HUDEP-2 (cell line): ENCODE measurements at regions not wholly inside any gene's neighbourhood (a gene's known extent, or its start where the extent isn't known, plus 50 kb on each side); places are given as distances from the start of the nearest gene placed in this dataset.

Experiments
- DNase-seq, 76 experiments: peaks; one replicate each; lab custom pipeline; 2025; ENCODE audit not compliant: unreplicated experiment in 76 of 76; lab: John Stamatoyannopoulos, UW

- DNase-seq: no peak
Measured at GRCh38 chr6:134516582-134516981, 198.7 kb upstream of the SGK1 start.

- DNase-seq: no peak
Measured at GRCh38 chr6:134515986-134516385, 198.1 kb upstream of the SGK1 start.

- no peak for DNase-seq
Measured at GRCh38 chr6:134512981-134513391, 195.1 kb upstream of the SGK1 start.

- no peak for DNase-seq
Measured at GRCh38 chr6:134511984-134512683, 194.2 kb upstream of the SGK1 start.

- no peak for DNase-seq
Measured at GRCh38 chr6:134510920-134511319, 193.0 kb upstream of the SGK1 start.

- DNase-seq: no peak
Measured at GRCh38 chr6:134510142-134510541, 192.2 kb upstream of the SGK1 start.

- no peak for DNase-seq
Measured at GRCh38 chr6:134508862-134509498, 191.1 kb upstream of the SGK1 start.

- no peak for DNase-seq
Measured at GRCh38 chr6:134506162-134506561, 188.2 kb upstream of the SGK1 start.

GRCh38 chr6:134503585-134504281 lies 185.8 kb upstream of the SGK1 start:
- DNase-seq: peak in 1 of 76 experiments; percentile 3

GRCh38 chr6:134502614-134503549 lies 185.0 kb upstream of the SGK1 start:
- DNase-seq: no peak

- DNase-seq: no peak
Measured at GRCh38 chr6:134495890-134496248, 178.0 kb upstream of the SGK1 start.

- no peak for DNase-seq
Measured at GRCh38 chr6:134495203-134495889, 177.4 kb upstream of the SGK1 start.

- DNase-seq: no peak
Measured at GRCh38 chr6:134493789-134494188, 175.9 kb upstream of the SGK1 start.

- no peak for DNase-seq
Measured at GRCh38 chr6:134491477-134491876, 173.6 kb upstream of the SGK1 start.

GRCh38 chr6:134482593-134483270 lies 164.8 kb upstream of the SGK1 start:
- no peak for DNase-seq

GRCh38 chr6:134481966-134482365 lies 164.1 kb upstream of the SGK1 start:
- no peak for DNase-seq

GRCh38 chr6:134480593-134480992 lies 162.7 kb upstream of the SGK1 start:
- DNase-seq: no peak

- DNase-seq: no peak
Measured at GRCh38 chr6:134478764-134479399, 161.0 kb upstream of the SGK1 start.

- DNase-seq: no peak
Measured at GRCh38 chr6:134477991-134478635, 160.2 kb upstream of the SGK1 start.
